ENCODE measurements at regions not wholly inside any gene's neighbourhood (a gene's known extent, or its start where the extent isn't known, plus 50 kb on each side); places are given as distances from the start of the nearest gene placed in this dataset.

DNA sequence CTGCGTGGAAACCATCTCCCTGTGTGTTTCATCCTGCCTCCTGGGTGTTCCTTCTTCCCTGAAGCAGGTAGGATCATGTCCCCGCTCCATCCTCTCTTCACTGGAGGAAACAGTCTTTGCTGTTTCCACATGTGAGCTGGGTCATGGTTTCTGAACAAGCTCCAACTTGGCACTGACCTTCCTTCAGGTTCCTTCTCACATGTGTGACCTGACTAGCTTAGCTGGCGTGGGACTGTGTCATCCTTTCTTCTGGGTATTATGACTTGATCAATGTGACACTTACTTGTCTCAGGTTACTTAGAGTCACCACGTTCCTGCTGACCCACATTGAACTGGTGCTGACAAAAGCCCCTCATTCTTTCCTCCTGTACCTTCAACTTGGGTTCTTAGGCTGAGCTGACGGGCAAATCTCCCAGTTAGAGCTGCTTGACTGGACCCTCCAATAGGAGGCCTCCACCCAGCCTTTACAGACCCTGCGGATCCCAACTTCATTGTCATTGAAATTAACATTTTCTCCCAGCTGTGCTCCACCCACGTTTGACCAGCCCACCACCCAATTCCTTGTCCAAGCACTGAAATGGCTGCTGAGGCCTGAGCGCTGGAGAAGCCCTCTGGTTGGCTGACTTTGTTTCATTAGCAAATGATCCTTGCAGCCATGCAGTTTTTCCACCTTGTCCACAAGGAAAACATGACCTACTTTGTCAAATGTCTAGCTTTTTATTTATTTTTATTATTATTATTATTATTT lies 128.1 kb downstream of the DDX1 start:
- Histone ChIP-seq H3K4me1 (no peaks in the 10 kb centered on the region), H3K36me3 (no peaks in the 10 kb centered on the region), H3K27ac (no peak overlapping the region), H3K4me3 (no peak overlapping the region), H3K27me3 (no peaks in the 10 kb centered on the region), H3K9me3 (no peaks in the 10 kb centered on the region)
- TF ChIP-seq, protein P1, sequence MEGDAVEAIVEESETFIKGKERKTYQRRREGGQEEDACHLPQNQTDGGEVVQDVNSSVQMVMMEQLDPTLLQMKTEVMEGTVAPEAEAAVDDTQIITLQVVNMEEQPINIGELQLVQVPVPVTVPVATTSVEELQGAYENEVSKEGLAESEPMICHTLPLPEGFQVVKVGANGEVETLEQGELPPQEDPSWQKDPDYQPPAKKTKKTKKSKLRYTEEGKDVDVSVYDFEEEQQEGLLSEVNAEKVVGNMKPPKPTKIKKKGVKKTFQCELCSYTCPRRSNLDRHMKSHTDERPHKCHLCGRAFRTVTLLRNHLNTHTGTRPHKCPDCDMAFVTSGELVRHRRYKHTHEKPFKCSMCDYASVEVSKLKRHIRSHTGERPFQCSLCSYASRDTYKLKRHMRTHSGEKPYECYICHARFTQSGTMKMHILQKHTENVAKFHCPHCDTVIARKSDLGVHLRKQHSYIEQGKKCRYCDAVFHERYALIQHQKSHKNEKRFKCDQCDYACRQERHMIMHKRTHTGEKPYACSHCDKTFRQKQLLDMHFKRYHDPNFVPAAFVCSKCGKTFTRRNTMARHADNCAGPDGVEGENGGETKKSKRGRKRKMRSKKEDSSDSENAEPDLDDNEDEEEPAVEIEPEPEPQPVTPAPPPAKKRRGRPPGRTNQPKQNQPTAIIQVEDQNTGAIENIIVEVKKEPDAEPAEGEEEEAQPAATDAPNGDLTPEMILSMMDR (IDR thresholded peaks at IDR 0.05), result no peak
- TF ChIP-seq POLR2A (IDR thresholded peaks at IDR 0.05), result no peak
- no peak for TF ChIP-seq POLR2AphosphoS5 (IDR thresholded peaks at IDR 0.05)
- intact Hi-C loops (cut with DNase I; ENCODE audit: low total_unique reads), result no loop called here
- no peak for DNase-seq (ENCODE audit: low spot score in 2 of 2)

DNA sequence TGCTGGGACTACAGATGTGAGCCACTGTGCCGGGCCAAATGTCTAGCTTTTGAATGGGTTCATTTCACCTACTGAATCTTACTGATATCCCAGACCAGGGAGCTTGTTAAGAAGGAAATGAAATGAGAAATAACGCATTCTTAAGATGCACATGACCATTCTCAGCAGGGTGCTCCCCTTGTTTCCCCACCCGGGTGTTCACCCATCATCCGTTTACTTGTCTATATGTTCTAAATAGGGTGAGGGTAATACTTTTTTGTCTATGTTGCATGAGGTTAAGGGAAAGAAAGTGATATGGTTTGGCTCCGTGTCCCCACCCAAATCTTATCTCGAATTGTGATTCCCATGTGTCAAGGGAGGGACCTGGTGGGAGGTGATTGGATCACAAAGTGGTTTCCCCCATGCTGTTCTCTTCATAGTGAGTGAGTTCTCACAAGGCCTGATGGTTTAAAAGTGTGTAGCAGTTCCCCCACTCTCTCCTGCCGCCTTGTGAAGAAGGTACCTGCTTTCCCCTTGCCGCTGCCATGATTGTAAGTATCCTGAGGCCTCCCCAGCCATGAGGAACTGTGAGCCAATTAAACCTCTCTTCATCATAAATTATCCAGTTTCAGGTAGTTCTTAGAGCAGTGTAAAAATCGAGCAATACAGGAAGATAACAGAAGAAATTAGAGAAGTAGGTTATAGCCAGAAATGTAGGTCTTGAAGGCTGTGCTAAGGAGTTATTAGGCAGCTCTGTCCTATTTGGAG lies 129.1 kb downstream of the DDX1 start:
- DNase-seq (ENCODE audit: low spot score in 2 of 2), result no peak
- no peaks in the 10 kb centered on the region for H3K9me3 ChIP-seq
- intact Hi-C loops (cut with DNase I; ENCODE audit: low total_unique reads), result no loop called here
- no peak overlapping the region for H3K27ac ChIP-seq
- no peaks in the 10 kb centered on the region for H3K4me1 ChIP-seq
- TF ChIP-seq POLR2AphosphoS5 (IDR thresholded peaks at IDR 0.05), result no peak
- no peak for TF ChIP-seq POLR2A (IDR thresholded peaks at IDR 0.05)
- TF ChIP-seq, protein P1 (IDR thresholded peaks at IDR 0.05), result no peak
- H3K36me3 ChIP-seq, result no peaks in the 10 kb centered on the region
- H3K27me3 ChIP-seq, result peaks cover 0 to 5% of the 10 kb centered on the region in 2 donors
- no peak overlapping the region for H3K4me3 ChIP-seq

GRCh38 chr2:15721411-15722067 lies 129.9 kb downstream of the DDX1 start:
- DNase-seq (ENCODE audit: low spot score in 2 of 2), result no peak
- Histone ChIP-seq H3K4me3 (no peak overlapping the region), H3K4me1 (no peaks in the 10 kb centered on the region), H3K9me3 (no peaks in the 10 kb centered on the region), H3K27me3 (peaks cover 0 to 5% of the 10 kb centered on the region in 2 donors), H3K27ac (no peak overlapping the region), H3K36me3 (no peaks in the 10 kb centered on the region)
- intact Hi-C loops (cut with DNase I; ENCODE audit: low total_unique reads), result no loop called here
- no peak for TF ChIP-seq POLR2A (IDR thresholded peaks at IDR 0.05)

GRCh38 chr2:15722980-15723379 lies 131.3 kb downstream of the DDX1 start:
- intact Hi-C loops (cut with DNase I; ENCODE audit: low total_unique reads), result no loop called here
- TF ChIP-seq POLR2A (IDR thresholded peaks at IDR 0.05), result no peak
- TF ChIP-seq POLR2AphosphoS5 (IDR thresholded peaks at IDR 0.05), result no peak
- TF ChIP-seq, protein P1 (IDR thresholded peaks at IDR 0.05), result no peak

GRCh38 chr2:15724235-15724634 lies 132.6 kb downstream of the DDX1 start:
- TF ChIP-seq POLR2A (IDR thresholded peaks at IDR 0.05) (no peak), POLR2AphosphoS5 (IDR thresholded peaks at IDR 0.05) (no peak)
- TF ChIP-seq, protein P1 (IDR thresholded peaks at IDR 0.05), result no peak
- Histone ChIP-seq H3K27me3 (peaks cover 0 to 5% of the 10 kb centered on the region in 2 donors), H3K36me3 (no peaks in the 10 kb centered on the region), H3K27ac (no peak overlapping the region), H3K4me1 (no peaks in the 10 kb centered on the region), H3K4me3 (no peak overlapping the region), H3K9me3 (no peaks in the 10 kb centered on the region)
- intact Hi-C loops (cut with DNase I; ENCODE audit: low total_unique reads), result no loop called here
- DNase-seq (ENCODE audit: low spot score in 2 of 2), result no peak

More at GRCh38 chr2:15722980-15723379, 131.3 kb downstream of the DDX1 start:
- no peaks in the 10 kb centered on the region for H3K36me3 ChIP-seq
- no peaks in the 10 kb centered on the region for H3K9me3 ChIP-seq
- DNase-seq (ENCODE audit: low spot score in 2 of 2), result no peak
- peaks cover 0 to 5% of the 10 kb centered on the region in 2 donors for H3K27me3 ChIP-seq
- no peak overlapping the region for H3K27ac ChIP-seq
- no peaks in the 10 kb centered on the region for H3K4me1 ChIP-seq
- no peak overlapping the region for H3K4me3 ChIP-seq
